Psoas muscle (tissue), 7 donors: ENCODE measurements at regions not wholly inside any gene's neighbourhood (a gene's known extent, or its start where the extent isn't known, plus 50 kb on each side); places are given as distances from the start of the nearest gene placed in this dataset.
A peak's percentile ranks its signal among the peaks of the same experiment; 100 is the strongest.
"Not testable (repeated sequence)": the region's sequence is repeated elsewhere in the genome, so short reads cannot be mapped to it uniquely, and the experiment has no call there.

Experiments used
- ATAC-seq, 4 donors: fragments of 200-7000 bp; cut with Tn5 transposase; one replicate each; pipeline ENCODE4 v1.9.1; 2020; ENCODE audit warnings: moderate library complexity in 3 of 4, mild to moderate bottlenecking in 2 of 4
- DNase-seq, 2 donors: peaks; one replicate each; pipeline ENCODE4 v3.0.0-alpha.2; 2020
- H3K27ac ChIP-seq: fragments of 200-600 bp; one replicate; pipeline ENCODE4 v1.8.0; 2022
- H3K27me3 ChIP-seq, 3 donors: fragments of 200-600 bp in 1 of 3; one replicate each; pipeline versions ENCODE4 v1.6.1 to v1.8.0; 2013 to 2022; ENCODE audit warnings: low read length in 2 of 3, mild to moderate bottlenecking in 2 of 3, moderate library complexity in 1 of 3; ENCODE audit not compliant: insufficient read depth in 3 of 3
- H3K36me3 ChIP-seq, 2 donors: fragments of 200-600 bp in 1 of 2; one replicate each; pipeline versions ENCODE4 v1.6.1 to v1.8.0; 2013 to 2022; ENCODE audit warnings: low read depth in 1 of 2, mild to moderate bottlenecking in 1 of 2, moderate library complexity in 1 of 2; ENCODE audit not compliant: insufficient read depth in 1 of 2
- H3K4me1 ChIP-seq: fragments of 200-600 bp; one replicate; pipeline ENCODE4 v1.8.0; 2022
- H3K4me3 ChIP-seq: fragments of 200-600 bp; one replicate; pipeline ENCODE4 v1.8.0; 2022; ENCODE audit warnings: mild to moderate bottlenecking
- H3K9me3 ChIP-seq: fragments of 200-600 bp; one replicate; pipeline ENCODE4 v1.8.0; 2022
- CTCF ChIP-seq: fragments of 200-600 bp; IDR thresholded peaks from one replicate; pipeline ENCODE4 v1.8.0; 2022; ENCODE audit warnings: antibody characterized with exemption
- WGBS, 3 donors: extraction: QIAGEN DNeasy Blood & Tissue Kit; methylation state at CpG; one replicate each; pipeline versions ENCODE4 v1.1.6 to v1.1.7; 2013; 5-methylcytosine and 5-hydroxymethylcytosine counted together
- intact Hi-C, 2 donors: fragments of 100-400 bp; cut with DNase I; formaldehyde crosslinking; loops; one replicate each; pipeline versions ENCODE4 v1.11.0 to v1.14.2; 2022
- donor health status: healthy with polysubstance abuse.
- donor health status: DM: no; HTN: no; CAD: no; lungs with moderate emphysema.
- donor health status: Bipolar disorder and iron deficiency.
- donor health status: healthy.
- donor health status: DM: yes; HTN: yes; CAD: no.
- donor health status: DM: no; HTN: no; CAD: no.
- donor health status: DM: yes; HTN: yes; CAD: no.

DNA sequence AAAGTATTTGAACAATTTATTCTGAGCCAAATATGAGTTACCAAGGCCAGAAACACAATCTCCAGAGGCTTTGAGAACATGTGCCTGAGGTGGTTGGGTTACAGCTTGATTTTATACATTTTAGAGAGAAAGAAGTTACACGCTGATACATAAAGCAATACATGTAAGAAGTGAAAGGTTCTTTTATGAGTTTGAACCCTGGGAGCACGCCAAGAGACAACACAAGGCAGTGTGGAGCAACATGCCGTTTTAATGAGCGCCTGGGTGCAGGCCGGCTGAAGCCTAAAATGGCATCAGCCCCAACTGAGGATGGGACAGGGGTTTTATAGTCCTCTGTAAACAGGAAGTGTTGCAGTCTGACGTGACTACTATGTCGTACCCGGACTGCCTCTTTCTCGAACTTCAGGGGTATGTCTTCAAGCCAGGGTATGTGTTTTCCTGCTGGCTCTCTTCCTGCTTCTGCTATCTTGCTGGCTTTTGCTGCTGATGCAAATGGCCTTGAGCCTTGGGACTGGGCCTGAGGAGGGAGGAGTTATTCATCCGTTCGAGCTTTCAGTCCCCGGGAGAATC lies 193.7 kb downstream of the CYLC2 start:
- no peaks in the 10 kb centered on the region for H3K27me3 ChIP-seq
- WGBS, 3 donors: 33 to 40% (median 34%) methylated on average over 12 of the region's 12 CpGs
- H3K9me3 ChIP-seq: no peaks in the 10 kb centered on the region
- no peak overlapping the region for H3K27ac ChIP-seq
- peak in 1 of 2 donors; percentile 44 for DNase-seq
- no peak for TF ChIP-seq CTCF
- no peaks in the 10 kb centered on the region for H3K36me3 ChIP-seq
- peaks cover under 1% of the 10 kb centered on the region for H3K4me1 ChIP-seq
- intact Hi-C loops: no loop called here
- no peak for ATAC-seq
- no peak overlapping the region for H3K4me3 ChIP-seq

- H3K27ac ChIP-seq: no peak overlapping the region
- no peak for TF ChIP-seq CTCF
- no peaks in the 10 kb centered on the region for H3K27me3 ChIP-seq
- H3K9me3 ChIP-seq: no peaks in the 10 kb centered on the region
- WGBS, 3 donors: 84 to 87% (median 84%) methylated on average over 1 of the region's 1 CpG
- H3K4me3 ChIP-seq: no peak overlapping the region
- intact Hi-C loops: no loop called here
- H3K36me3 ChIP-seq: no peaks in the 10 kb centered on the region
- DNase-seq (no peak), ATAC-seq (no peak)
- H3K4me1 ChIP-seq: no peaks in the 10 kb centered on the region
Observed at GRCh38 chr9:103193992-103194391, 198.9 kb downstream of the CYLC2 start.

GRCh38 chr9:103203172-103203571 lies 208.0 kb downstream of the CYLC2 start:
- H3K27me3 ChIP-seq: no peaks in the 10 kb centered on the region
- WGBS, 3 donors: 83 to 92% (median 85%) methylated on average over 2 of the region's 2 CpGs
- ATAC-seq (no peak), DNase-seq (no peak)
- no peaks in the 10 kb centered on the region for H3K4me1 ChIP-seq
- H3K27ac ChIP-seq: no peak overlapping the region
- H3K4me3 ChIP-seq: no peak overlapping the region
- H3K36me3 ChIP-seq: no peaks in the 10 kb centered on the region
- H3K9me3 ChIP-seq: no peaks in the 10 kb centered on the region
- no peak for TF ChIP-seq CTCF
- intact Hi-C loops: no loop called here

DNA sequence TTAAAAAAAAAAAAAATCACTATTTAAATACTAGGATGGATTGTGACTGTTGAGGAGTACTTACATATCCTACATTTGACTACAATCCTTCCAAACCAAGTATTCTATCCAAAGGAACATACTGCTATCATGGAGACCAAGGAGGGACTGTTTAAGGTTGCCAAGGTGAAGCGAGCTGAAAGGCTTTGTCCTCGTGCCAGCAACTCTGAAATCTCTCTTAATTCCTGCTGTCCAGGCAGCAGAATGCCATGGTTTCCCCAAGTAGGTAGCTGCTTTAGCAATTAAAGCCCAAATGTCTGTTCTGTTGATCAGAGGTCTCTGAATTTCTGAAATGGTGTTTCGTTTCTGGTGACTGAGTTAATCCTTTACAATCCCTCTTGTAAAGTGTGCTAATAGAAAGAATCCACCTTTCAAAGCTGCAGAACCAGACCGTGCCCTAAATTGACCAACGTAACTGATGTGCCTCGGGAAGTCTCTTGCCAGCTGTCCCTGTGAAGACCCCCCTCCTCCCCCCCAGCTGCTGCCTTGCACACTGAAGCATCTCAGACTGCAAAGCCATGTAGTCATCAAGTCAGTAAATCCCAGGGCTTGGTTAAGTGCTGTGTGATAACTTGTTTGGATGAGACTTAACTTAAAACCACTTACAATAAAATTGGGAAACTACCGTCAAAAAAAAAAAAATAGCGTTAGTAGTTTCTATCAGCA lies 210.9 kb downstream of the CYLC2 start:
- H3K36me3 ChIP-seq, H3K27me3 ChIP-seq, DNase-seq, H3K4me3 ChIP-seq, intact Hi-C loops, H3K27ac ChIP-seq, ATAC-seq, H3K4me1 ChIP-seq, H3K9me3 ChIP-seq: not testable (repeated sequence)
- 31 to 38% (median 31%) methylated on average over 8 of the region's 8 CpGs for WGBS, 3 donors

GRCh38 chr9:103210607-103211006 lies 215.5 kb downstream of the CYLC2 start:
- no peaks in the 10 kb centered on the region for H3K36me3 ChIP-seq
- no peak for TF ChIP-seq CTCF
- H3K4me1 ChIP-seq: no peaks in the 10 kb centered on the region
- no peaks in the 10 kb centered on the region for H3K9me3 ChIP-seq
- 79 to 97% (median 79%) methylated on average over 3 of the region's 3 CpGs for WGBS, 3 donors
- H3K27ac ChIP-seq: no peak overlapping the region
- no peaks in the 10 kb centered on the region for H3K27me3 ChIP-seq
- no peak overlapping the region for H3K4me3 ChIP-seq
- ATAC-seq (no peak), DNase-seq (no peak)
- intact Hi-C loops: no loop called here
